HK-2 (cell line): ENCODE measurements at regions not wholly inside any gene's neighbourhood (a gene's known extent, or its start where the extent isn't known, plus 50 kb on each side); places are given as distances from the start of the nearest gene placed in this dataset.
"Not testable (repeated sequence)": the region's sequence is repeated elsewhere in the genome, so short reads cannot be mapped to it uniquely, and the experiment has no call there.

Experiments
- DNase-seq: peaks from one replicate; pipeline ENCODE4 v3.0.0-alpha.2; 2018; ENCODE audit not compliant: unreplicated experiment

DNA sequence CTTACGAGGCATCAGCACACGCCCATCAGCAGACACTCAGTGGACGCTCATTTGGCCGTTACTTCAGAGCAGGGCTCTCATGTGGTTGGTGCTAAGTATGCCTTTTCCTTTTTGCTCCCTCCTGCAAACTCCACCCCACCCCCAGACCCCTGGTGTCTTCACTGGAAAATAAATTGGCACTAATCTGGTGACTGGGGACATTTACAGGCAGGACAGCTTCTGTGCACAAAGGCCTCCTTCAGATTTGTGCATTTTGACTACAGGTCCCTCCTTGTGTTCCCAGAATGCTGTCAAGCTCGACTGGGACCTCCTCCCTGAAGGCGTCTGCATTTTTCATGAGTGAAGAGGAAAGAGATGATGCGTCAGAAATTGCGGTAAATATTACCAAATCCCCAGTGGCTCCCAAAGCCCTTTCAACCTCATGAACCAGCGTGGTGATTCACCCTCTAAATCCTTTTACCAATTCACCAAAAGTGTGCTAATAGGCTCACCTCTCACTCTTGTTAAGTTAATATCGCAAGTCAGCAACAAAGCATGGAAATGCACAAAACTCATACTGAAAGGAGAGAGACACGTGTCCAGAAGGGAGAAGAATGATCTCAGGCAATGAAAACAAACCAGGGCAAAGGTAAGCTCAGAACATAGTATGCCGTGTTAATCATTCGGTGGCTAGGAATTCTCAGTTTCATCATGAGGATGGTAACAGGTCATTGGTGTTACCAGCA is 119.0 kb downstream of the NKX6-1 start:
- peak; percentile 65 for DNase-seq

DNA sequence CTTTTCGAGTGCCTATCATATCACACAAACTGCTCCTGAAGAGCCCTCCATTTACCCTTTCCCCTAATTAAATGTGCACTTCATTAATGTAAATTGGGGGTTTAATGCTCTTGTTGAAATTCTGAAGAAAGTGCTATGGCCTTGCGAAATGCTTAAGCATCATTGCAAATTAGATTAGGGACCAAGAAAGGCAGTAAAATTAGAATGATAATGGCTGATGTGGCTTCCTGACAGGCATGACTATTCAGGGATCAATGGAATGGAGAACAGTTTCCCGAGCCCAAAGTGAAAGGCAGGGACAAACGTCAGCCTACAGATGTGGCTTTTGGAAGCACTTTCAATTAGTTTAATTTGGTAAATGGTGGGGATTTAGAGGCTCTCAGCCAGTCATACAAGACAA is 120.1 kb downstream of the NKX6-1 start:
- no peak for DNase-seq

DNA sequence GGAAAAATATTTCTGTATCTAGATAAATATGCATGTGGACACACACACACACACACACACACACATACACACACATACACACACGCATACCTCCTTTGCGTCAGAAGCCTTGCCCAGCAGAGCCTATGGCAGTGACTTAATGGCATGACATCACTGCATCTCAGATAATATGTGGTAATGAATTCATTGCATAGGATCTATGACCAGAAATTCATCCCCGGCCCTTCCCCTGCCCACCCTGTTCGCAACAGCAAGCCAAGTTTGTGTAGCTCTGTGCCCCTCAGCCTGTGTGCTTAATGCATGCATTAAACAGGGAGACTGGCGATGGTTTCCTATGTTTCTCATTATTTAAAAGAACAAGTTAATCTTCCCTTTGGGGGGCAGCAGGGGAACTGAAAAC is 120.7 kb downstream of the NKX6-1 start:
- DNase-seq = no peak

DNA sequence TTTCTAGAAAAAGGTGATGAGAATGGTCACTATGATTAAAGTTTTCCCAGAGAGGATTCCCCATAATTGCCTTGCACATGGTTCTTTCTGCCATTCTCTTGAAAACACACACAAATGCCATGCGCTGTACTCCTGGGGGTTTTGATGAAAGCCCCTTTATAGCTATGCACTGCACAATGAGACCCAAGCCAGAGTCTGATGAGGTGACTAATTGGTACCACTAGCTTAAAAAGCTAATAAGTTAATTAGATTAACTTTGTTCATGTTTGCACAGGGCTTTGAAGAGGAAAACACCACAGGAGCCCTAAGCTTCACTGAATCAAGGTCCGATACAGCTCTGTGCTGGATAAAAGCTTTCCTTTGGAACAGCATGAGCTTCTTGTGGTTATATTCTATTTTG is 132.2 kb downstream of the NKX6-1 start:
- DNase-seq = no peak

DNA sequence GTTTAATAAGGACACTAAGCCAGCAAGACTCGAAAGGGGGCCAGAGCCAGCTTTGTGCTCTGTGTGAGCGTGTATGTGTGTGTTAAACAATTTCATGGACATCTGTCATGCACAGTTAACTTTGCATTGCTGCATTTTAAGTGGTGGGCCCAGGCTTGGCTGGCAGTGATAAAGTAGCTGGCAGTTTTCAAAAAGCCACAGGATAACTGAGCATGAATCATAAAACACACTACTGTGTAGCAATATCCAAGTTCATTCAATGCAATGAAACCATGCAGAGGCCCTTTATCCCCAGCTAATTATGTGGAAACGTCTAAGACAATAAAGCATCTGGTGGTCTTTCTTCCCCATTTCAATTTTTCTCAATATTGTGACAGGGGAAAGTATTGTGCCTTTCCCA is 132.9 kb downstream of the NKX6-1 start:
- DNase-seq = peak; percentile 11

DNA sequence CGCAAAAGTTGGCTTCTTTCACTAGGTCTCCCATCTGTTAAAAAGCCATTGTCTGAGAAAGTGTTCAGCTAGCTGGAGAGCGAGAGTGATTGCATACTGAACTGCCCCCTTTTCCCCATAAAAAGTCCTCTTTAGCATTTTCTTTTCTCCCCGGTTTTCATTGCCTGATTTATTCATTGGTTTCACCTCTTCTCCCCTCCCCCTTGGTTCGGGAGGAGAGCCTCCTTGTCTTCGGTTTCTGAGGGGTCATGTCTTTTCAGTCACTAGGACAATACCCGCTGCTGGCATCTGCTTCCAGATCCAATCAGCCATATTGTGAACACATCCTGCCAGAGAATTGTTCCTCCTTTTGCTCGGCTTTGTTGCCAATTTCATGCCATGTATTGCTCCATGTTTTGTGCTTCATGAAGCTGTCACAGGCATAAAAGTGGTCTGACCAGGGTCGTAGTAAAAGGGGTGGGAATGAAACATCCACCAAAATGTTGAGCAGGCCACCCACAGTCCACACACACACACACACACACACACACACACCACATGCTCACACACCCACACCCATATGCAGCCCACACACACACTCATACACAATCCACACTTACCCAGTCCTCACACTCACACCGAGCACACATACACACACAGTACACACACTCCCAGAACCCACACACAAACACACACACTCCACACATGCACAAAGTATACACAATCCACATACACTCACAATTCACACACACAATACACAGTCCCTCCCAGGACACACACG is 136.0 kb downstream of the NKX6-1 start:
- DNase-seq = no peak

DNA sequence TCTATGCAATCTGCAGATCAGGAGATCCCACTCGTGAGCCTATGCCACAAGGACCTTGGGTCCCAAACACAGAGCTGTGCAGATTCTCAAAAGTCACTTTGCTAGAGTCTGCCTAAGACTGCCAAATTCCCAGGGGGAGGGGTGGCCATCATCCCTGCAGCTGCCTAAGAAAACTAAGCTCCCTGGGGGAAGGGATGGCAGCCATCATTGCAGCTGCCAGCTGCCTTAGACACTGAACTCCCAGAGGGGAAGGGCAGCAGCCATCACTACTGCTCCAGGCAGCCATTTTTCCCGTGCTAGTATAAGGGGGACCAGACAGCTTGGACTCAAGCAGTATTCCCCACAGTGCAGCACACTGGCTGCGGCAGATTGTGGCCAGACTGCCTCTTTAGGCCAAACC is 156.9 kb downstream of the NKX6-1 start:
- no peak for DNase-seq

DNA sequence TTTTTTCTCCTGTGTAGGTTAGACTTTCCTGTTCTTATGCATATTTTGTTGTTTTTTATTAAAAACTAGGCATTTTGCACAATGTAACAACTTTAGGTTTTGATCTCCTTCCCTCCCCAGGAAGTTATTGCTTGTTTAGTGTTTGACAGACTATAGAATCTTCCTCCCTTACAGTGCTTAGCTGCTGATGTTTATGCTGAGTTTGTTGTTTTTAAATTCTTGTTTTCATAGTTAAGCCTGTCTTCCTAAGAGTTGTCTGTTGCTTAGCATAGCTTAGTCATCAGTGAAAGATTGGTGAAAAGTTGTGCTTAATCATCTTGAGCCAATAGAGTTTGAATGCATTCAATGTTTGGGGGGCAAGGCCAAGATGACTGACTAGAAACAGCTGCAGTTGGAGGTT is 157.5 kb downstream of the NKX6-1 start:
- no peak for DNase-seq

DNA sequence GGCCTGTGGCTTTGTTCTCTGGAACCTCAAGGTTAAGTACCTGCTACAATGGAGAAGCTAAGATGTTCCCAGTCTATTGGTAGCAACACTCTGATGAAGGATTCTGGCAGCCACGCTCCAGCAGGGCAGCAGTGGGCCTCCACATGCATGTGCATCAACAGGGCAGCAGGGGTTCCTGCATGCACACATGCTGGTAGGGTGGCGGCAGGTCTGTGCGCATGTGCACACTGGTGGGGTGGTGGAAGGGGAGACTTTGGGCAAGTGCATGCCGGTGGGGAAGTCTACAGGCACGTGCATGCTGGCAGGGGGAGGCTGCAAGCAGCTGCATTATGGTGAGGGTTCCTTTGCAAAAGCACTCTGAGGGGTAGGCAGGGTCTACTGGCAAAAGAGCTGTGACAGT is 160.7 kb downstream of the NKX6-1 start:
- no peak for DNase-seq

DNA sequence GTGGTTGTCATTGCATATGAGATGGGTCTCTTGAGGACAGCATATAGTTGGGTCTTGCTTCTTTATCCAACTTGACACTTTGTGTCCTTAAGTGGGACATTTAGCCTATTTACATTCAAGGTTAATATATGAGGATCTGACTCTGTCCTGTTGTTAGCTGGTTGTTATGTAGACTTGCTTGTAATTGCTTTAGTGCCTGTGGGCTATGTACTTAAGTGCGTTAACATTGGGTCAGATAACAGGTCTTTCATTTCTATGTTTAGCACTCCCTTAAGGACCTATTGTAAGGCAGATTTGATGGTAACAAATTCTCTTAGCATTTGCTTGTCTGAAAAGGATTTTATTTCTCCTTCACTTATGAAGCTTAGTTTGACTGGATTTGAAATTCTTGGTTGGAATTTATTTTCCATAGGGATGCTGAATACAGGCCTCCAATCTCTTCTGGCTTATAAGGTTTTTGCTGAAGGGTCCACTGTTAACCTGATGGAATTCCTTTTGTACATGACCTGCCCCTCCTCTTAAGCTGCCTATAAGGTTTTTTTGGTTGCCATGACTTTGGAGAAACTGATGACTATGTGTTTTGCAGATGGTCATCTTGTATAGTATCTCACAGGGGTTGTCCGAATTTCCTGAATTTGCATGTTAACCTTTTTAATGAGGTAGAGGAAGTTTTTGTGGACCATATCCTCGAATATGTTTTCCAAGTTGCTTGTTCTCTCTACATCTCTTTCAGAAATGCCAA is 162.0 kb downstream of the NKX6-1 start:
- DNase-seq = no peak

DNA sequence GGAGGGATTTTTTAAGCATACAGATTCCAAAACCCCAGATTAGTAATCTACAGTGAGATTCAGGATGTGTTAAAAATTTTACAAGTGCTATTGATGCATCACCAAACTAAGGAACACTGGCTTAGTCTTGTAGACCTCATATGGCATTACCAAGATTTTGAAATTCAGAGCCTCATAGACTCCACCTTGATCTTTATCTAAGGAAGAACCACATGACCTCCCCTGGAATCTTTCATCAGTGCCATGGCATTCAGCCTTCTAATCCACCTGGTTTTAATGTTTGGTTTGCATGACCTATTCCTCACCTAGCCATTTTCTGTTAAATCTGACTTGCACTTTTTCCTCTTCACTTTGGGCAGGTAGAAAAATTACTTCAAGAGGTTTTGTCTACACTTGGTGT is 171.6 kb downstream of the NKX6-1 start:
- DNase-seq = no peak

DNA sequence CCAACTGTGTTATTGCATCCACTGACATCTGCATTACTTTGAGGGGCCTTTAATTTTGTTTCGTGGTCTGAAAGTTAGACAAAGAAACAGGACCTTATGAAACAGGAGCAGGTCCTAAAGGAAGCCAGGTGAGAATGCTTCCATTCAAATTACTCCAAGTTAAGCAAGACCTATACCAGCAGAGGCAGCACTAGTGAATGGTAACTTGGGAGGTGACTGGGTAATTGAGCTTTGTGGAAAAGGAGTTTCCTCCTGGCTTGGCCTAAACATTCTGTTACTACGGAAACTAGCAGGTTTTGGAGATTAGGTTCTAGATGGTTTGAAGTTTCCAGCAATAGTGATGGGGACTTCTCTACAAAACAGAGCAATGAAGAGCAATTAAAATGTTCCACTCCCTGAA is 173.5 kb downstream of the NKX6-1 start:
- DNase-seq = no peak

DNA sequence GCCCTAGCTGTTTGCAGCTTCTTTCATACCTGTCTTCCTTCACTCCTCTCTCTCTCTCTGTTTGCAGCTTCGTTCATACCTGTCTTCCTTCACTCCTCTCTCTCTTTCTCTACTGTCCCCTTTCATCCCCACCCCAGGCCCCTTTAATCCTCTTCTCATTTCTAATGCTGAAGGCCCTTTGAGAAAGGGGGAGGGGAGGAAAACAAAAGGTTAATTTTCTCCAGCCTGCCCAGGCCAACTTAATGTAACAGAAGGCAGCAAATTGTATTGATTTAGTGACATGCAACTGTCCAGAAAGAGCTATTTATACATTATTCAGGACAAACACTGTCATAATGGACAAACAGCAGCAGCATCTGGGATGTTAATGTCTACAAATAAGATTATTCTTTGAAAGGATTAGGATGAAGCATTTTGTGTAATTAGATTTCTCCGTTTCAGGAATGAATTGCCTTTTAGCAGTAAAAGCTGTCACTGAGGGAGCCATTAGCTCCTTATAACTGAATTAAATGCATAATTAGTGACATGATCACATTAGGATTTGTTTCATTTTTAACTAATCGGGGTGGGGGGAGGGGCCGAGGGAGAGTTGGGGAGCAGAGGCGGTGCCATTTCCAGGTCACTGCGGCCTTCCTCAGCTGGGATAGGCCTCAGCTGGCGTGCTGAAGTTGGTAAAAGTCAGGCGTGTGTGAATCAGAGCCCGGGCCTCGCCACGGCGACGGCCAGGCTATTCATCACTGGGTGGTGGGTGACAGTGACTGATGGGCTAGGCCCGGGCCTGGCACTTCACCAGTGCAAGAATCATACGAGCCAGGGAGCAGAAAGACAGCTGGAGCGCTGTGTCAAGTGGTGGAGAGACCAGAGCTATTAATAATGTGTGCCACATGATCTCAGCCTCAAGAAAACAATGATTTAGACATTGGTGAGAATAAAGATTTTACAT is 174.5 kb downstream of the NKX6-1 start:
- DNase-seq = no peak

DNA sequence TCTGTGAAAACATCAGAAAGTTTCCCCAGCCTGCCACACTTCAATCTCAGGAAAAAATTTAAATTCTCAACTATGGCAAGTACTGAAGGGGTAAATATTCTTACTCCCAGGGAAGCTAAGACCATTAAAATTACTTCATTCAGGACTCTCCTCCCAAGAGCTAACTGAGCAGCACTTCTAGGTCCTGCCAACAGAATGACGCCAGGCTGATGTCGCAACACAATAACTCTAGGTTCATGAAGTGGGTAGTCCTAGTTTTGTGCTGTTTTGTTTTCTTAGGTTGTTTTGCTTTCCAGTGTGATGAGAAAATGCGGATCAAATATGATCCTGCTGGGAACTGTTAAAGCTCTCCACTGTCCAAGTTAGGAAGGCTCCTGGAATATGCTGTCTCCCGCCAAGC is 180.0 kb downstream of the NKX6-1 start:
- DNase-seq = no peak

DNA sequence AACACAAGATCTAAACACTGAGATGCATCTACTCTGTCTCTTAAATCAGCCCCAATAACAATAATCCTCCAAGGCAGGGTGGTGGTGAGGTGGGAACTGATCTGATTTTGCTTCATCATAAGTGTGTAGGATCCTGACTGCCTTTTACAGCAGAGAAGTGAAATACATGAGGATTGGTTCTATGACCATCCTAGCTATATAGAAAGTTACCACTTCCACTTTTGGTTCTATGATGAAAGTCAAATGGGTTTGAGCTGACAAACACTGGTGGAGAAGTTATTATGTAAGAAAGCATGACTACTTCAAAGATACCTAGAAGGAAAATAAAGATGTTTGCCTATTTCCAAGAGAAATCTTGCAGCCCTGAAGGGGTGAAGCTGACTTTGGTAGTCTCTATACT is 181.6 kb downstream of the NKX6-1 start:
- no peak for DNase-seq

DNA sequence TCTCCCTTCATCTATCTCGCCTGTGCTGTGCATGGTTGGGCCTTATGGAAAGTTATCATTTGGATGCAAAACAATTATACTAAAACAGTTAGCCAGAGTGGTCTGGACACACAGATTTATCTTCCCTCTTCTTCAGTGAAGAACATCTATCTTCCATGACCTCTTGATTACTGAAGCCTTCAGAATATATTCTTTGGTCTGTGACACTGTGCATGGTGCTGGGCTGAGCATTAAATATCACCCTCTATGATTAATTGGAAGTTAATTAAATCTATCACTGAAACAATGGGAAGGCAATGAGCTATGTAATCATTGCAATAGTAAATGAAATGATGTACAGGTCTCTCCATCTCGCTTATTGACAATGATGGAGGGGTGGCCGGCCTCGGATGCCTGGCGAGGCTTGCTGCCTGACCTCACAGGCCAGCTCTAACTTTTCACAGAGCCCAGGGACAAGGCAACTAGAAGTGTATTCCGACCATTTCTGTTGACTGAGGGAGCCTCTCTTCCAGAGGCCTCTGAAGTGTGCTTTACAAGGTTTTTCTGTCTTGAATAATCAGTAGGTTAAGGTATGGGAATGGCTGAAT is 186.6 kb downstream of the NKX6-1 start:
- no peak for DNase-seq

DNA sequence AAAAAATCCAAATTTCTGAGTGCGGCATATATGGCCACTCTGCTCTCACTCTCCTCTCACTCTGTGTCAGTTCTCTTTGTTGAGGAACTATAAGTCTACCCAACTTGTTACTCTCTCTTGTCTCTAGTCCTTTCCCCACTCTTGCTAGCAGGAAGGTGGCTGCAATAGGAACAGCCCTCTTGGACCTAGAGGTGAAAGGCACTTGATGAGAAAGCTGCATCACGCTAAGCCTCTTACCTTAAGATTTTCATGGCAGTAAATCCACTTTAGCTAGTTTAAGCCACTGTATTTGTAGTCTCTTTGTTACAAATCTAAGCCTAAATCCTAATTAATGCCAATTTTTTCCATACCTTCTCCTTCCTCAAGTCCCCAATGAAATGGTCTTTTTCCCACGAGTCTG is 189.9 kb downstream of the NKX6-1 start:
- no peak for DNase-seq

DNA sequence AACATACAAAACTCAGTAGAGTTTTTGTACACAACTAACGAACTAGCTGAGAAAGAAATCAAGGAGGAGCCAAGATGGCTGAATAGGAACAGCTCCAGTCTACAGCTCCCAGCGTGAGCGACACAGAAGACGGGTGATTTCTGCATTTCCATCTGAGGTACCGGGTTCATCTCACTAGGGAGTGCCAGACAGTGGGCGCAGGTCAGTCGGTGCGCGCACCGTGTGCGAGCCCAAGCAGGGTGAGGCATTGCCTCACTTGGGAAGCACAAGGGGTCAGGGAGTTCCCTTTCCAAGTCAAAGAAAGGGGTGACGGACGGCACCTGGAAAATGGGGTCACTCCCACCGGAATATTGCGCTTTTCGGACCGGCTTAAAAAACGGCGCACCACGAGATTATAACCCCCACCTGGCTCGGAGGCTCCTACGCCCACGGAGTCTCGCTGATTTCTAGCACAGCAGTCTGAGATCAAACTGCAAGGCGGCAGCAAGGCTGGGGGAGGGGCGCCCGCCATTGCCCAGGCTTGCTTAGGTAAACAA is 200.3 kb downstream of the NKX6-1 start:
- not testable (repeated sequence) for DNase-seq

DNA sequence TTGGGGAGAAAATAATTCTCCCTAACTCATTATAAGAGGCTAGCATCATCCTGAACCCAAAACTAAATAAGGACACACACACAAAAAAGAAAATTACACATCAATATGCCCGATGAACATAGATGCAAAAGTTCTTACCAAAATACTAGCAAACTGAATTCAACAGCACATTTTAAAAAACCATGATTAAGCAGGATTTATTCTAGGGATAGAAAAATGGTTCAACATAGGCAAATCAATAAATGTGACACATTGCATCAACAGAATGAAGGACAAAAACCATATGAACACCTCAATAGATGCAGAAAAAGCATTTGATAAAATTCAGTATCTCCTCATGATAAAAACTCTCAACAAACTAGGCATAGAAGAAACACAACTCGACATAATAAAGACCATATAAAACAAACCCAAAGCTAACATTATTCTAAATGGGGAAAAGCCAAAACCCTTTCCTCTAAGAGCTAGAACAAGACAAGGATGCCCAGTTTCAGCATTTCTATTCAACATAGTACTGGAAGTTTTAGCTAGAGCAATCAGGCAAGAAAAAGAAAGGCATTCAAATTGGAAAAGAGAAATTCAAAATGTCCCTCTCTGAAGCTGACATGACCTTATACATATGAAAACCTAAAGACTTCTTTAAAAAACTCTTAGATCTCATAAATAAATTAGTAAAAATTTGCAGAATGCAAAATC is 200.9 kb downstream of the NKX6-1 start:
- DNase-seq = no peak

DNA sequence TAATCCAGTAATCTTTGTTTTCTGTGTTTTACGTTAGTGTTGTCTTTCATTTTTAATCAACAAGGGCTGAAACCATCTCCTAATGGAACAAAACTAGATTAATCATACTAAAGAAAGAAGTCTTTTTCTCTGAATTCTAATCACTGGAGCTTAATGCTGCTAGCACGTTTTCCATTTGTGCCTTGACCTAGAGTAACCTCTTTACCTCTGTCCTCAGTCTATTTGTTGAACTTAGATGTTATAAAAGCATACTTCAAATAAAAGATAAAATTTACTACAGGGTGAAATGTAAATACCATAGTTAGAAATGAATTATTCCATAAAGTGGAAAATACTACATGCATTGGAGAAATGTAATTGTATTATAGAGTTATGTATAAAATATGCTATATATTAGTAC is 207.1 kb downstream of the NKX6-1 start:
- no peak for DNase-seq
